ENCODE measurements at regions not wholly inside any gene's neighbourhood (a gene's known extent, or its start where the extent isn't known, plus 50 kb on each side); places are given as distances from the start of the nearest gene placed in this dataset.
"Not testable (repeated sequence)": the region's sequence is repeated elsewhere in the genome, so short reads cannot be mapped to it uniquely, and the experiment has no call there.

DNA sequence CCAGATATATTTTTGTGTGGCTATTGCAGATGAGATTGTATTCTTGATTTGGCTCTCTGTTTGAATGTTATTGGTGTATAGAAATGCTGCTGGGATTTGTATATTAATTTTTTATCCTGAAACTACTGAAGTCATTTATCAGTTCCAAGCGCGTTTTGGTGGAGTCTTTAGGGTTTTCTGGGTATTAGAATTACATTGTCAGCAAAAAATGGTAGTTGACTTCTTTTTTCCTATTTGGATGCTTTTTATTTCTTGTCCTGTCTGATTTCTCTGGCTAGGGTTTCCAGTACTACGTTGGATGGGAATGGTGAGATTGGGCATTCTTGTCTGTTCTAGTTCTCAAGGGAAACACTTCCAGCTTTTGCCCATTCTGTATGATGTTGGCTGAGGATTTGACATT lies 415.5 kb upstream of the CHRM2 start:
- Histone ChIP-seq H3K4me2 (no peak overlapping the region), H3K36me3 (no peaks in the 10 kb centered on the region), H3K9me3 (no peaks in the 10 kb centered on the region), H4K20me1 (no peaks in the 10 kb centered on the region), H3K4me1 (no peaks in the 10 kb centered on the region), H3K27ac (no peak overlapping the region), H3K4me3 (no peak overlapping the region), H3K9ac (no peak overlapping the region), H3K27me3 (no peaks in the 10 kb centered on the region)
- TF ChIP-seq Cebpa-rat (IDR thresholded peaks at IDR 0.05) = no peak

DNA sequence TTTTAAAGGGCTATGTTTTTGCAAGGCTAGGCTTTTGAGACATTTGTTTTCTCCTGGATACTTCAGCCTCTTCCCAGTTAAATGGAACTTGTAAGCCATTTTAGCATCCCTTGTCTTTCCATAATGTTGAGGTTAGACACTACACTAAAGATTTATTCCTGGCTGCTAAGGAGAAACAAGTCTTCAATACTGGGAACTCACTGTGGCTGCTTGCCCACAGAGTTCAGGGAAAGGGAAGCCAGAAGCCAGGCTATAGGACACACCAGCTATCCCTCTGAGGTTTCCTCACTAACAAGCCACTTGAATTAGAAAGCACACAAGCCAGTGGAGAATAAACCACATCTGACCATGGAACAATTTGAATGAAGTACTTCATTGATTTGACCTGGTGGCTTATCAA lies 421.7 kb upstream of the CHRM2 start:
- no peaks in the 10 kb centered on the region for H3K4me1 ChIP-seq
- no peak overlapping the region for H3K27ac ChIP-seq
- H3K27me3 ChIP-seq = no peaks in the 10 kb centered on the region
- no peak overlapping the region for H3K4me3 ChIP-seq
- no peaks in the 10 kb centered on the region for H3K9me3 ChIP-seq
- no peaks in the 10 kb centered on the region for H4K20me1 ChIP-seq
- no peak overlapping the region for H3K9ac ChIP-seq
- H3K36me3 ChIP-seq = no peaks in the 10 kb centered on the region
- no peak overlapping the region for H3K4me2 ChIP-seq
- no peak for TF ChIP-seq Cebpa-rat (IDR thresholded peaks at IDR 0.05)

DNA sequence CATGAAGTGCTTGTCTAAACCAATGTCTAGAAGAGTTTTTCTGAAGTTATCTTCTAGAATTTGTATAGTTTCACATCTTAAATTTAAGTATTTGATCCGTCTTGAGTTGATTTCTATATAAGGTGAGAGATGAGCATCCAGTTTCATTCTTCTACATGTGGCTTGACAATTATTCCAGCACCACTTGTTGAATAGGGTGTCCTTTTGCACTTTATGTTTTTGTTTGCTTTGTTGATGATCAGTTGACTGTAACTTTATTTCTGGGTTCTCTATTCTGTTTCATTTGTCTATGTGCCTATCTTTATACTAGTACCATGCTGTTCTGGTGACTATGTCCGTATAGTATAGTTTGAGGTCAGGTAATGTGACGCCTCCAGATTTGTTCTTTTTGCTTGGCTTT lies 426.6 kb upstream of the CHRM2 start:
- no peak overlapping the region for H3K27ac ChIP-seq
- H3K4me1 ChIP-seq = no peaks in the 10 kb centered on the region
- TF ChIP-seq Cebpa-rat (IDR thresholded peaks at IDR 0.05) = no peak
- H3K4me2 ChIP-seq = no peak overlapping the region
- no peak overlapping the region for H3K9ac ChIP-seq
- no peaks in the 10 kb centered on the region for H3K36me3 ChIP-seq
- no peaks in the 10 kb centered on the region for H3K27me3 ChIP-seq
- no peaks in the 10 kb centered on the region for H4K20me1 ChIP-seq
- H3K4me3 ChIP-seq = no peak overlapping the region
- H3K9me3 ChIP-seq = no peaks in the 10 kb centered on the region

DNA sequence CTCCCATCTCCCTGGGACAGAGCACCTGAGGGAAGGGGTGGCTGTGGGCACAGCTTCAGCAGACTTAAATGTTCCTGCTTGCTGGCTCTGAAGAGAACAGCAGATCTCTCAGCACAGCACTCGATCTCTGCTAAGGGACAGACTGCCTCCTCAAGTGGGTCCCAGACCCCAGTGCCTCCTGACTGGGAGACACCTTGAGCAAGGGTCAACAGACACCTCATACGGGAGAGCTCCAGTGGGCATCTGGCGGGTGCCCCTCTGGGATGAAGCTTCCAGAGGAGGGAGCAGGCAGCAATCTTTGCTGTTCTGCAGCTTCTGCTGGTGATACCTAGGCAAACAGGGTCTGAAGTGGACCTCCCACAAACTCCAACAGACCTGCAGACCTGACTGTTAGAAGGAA lies 436.7 kb upstream of the CHRM2 start:
- H3K4me1 ChIP-seq, H4K20me1 ChIP-seq: not testable (repeated sequence)

DNA sequence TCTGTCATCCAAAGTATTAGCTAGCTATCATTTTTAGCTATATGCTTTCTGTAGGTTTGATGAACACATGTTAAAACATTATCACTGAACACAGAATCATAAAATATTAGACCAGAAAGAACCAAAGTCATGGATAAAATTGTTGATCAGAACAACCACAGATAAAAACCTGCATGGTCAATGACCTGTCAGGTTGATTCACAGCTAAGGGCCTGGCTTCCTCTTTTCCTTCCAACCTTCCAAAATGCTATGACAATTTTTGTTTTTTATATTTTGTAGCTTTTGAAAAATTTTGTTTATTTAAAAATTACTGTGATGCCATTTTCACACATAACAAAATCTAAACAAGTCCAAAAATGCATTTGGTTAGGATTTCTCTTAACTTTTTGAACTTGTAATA lies 444.4 kb upstream of the CHRM2 start:
- TF ChIP-seq Cebpa-rat (IDR thresholded peaks at IDR 0.05) = no peak
- Histone ChIP-seq H3K4me2 (no peak overlapping the region), H3K9me3 (no peaks in the 10 kb centered on the region), H3K27me3 (no peaks in the 10 kb centered on the region), H3K36me3 (no peaks in the 10 kb centered on the region), H3K9ac (no peak overlapping the region), H3K4me3 (no peak overlapping the region), H4K20me1 (no peaks in the 10 kb centered on the region), H3K4me1 (no peaks in the 10 kb centered on the region), H3K27ac (no peak overlapping the region)

More for the DNA sequence above, 436.7 kb upstream of the CHRM2 start:
- H3K27me3 ChIP-seq, H3K9me3 ChIP-seq, H3K27ac ChIP-seq, H3K36me3 ChIP-seq, H3K4me3 ChIP-seq, H3K4me2 ChIP-seq, H3K9ac ChIP-seq: not testable (repeated sequence)

DNA sequence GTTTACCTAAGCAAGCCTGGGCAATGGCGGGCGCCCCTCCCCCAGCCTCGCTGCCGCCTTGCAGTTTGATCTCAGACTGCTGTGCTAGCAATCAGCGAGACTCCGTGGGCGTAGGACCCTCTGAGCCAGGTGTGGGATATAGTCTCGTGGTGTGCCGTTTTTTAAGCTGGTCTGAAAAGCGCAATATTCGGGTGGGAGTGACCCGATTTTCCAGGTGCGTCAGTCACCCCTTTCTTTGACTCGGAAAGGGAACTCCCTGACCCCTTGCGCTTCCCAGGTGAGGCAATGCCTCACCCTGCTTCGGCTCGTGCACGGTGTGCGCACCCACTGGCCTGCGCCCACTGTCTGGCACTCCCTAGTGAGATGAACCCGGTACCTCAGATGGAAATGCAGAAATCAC lies 442.6 kb upstream of the MTPN start:
- H3K4me2 ChIP-seq, H3K9ac ChIP-seq, H4K20me1 ChIP-seq, H3K36me3 ChIP-seq, H3K9me3 ChIP-seq, H3K27me3 ChIP-seq, H3K4me1 ChIP-seq, H3K4me3 ChIP-seq, H3K27ac ChIP-seq: not testable (repeated sequence)

DNA sequence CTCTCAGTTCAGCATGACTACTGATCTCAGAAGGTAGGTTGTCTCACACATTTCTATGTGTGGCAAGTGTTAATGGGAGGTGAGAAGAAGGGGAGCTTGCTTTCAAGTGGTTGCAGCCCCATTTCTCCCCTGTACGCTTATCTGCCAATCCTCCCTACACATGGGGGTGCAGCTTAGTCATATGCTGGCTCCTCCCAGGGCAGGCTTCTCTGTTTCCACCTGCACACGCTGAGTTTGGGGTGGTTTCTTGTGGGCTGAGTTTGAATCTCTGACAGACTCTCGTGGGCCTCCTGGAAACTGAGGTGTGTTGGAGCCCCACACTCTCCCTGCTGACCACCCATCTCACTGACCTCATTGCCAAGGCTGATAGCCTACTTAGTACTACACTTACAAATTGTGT lies 435.8 kb upstream of the MTPN start:
- H3K27me3 ChIP-seq = no peaks in the 10 kb centered on the region
- TF ChIP-seq Cebpa-rat (IDR thresholded peaks at IDR 0.05) = no peak
- no peak overlapping the region for H3K27ac ChIP-seq
- H3K4me1 ChIP-seq = no peaks in the 10 kb centered on the region
- H3K4me2 ChIP-seq = no peak overlapping the region
- H4K20me1 ChIP-seq = no peaks in the 10 kb centered on the region
- no peaks in the 10 kb centered on the region for H3K9me3 ChIP-seq
- H3K36me3 ChIP-seq = no peaks in the 10 kb centered on the region
- H3K4me3 ChIP-seq = no peak overlapping the region
- no peak overlapping the region for H3K9ac ChIP-seq

DNA sequence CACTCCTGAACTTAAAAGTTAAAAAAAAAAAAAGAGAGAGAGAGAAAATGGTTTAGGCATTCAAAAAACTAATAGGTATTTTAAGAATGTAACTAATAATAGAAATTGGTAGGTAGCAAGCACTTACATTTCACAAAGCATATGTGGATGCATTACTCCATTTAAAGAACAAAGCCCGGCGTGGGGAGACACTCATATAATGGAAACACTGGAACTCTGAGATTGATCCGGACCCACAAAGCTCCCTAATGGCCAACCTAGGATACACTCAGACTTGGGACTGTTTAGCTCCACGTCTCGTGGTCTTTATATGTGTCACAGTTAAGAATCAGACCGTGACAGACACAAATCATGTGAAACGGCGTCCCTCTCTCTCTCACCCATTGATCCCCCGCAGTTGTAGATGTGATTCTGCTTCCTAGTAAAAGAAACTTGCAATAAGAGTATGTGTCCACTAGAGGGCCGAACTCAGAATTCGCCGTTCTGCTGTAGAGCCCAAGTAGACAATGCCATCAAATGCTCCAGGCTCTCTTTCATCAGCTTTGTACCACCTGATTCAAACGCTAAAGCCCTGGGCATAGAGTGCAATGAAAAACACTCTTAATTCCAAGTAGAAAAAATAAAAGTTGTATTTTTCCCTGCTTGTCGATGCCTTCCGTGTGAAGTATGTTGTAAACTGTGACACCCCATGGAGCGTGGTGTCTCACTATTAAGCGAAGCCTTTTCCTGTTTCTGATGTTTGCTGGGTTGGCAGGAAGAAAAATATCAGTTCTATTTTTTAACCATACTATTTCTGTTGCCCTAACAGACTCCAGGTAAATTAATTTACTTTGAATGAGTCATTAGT lies 429.0 kb upstream of the MTPN start:
- H3K27ac ChIP-seq = no peak overlapping the region
- H3K4me3 ChIP-seq = no peak overlapping the region
- no peak overlapping the region for H3K4me2 ChIP-seq
- no peaks in the 10 kb centered on the region for H3K4me1 ChIP-seq
- H3K27me3 ChIP-seq = no peaks in the 10 kb centered on the region
- no peaks in the 10 kb centered on the region for H4K20me1 ChIP-seq
- no peaks in the 10 kb centered on the region for H3K9me3 ChIP-seq
- TF ChIP-seq Cebpa-rat (IDR thresholded peaks at IDR 0.05) = no peak
- H3K36me3 ChIP-seq = no peaks in the 10 kb centered on the region
- no peak overlapping the region for H3K9ac ChIP-seq

DNA sequence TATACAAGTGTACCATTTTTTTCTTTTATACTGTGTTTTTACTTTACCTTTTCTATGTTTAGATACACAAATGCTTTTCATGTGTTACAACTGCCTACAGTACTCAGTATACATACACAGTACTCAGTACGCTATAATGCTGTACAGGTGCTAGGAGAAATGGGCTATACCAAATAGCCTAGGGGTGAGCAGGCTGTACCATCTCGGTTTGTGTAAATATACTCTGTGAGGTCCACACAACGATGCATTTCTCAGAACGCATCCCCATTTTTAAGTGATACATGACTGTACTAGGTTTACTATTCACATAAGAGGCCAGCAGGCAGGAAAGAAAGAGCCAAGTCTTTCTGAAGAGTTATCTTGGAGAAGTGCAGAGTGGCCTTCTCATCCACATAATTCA lies 426.4 kb upstream of the MTPN start:
- no peak overlapping the region for H3K4me3 ChIP-seq
- no peaks in the 10 kb centered on the region for H3K4me1 ChIP-seq
- H3K36me3 ChIP-seq = no peaks in the 10 kb centered on the region
- no peaks in the 10 kb centered on the region for H3K27me3 ChIP-seq
- H3K9ac ChIP-seq = no peak overlapping the region
- H4K20me1 ChIP-seq = no peaks in the 10 kb centered on the region
- H3K27ac ChIP-seq = no peak overlapping the region
- TF ChIP-seq Cebpa-rat (IDR thresholded peaks at IDR 0.05) = no peak
- H3K9me3 ChIP-seq = no peaks in the 10 kb centered on the region
- no peak overlapping the region for H3K4me2 ChIP-seq

DNA sequence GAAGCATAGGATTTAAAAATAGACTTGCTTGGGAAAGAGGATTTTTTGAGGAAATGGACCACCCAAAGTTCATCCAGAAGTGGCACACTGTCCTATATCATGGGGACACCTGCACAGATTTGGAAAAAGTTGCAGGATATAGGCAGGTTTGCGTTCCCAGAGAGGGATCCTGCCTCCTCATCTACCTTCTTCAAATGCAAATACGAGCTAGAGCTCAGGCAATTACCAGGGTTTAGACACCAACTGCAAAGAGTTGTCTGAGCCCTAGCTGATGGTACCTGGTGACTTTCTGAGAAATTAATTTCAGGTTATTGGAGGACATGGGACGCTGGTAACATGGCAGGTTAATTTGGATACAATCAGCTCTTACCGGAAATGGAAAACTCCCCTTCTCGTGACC lies 423.7 kb upstream of the MTPN start:
- no peaks in the 10 kb centered on the region for H3K4me1 ChIP-seq
- no peaks in the 10 kb centered on the region for H4K20me1 ChIP-seq
- H3K36me3 ChIP-seq = no peaks in the 10 kb centered on the region
- no peaks in the 10 kb centered on the region for H3K9me3 ChIP-seq
- no peak overlapping the region for H3K4me3 ChIP-seq
- TF ChIP-seq Cebpa-rat (IDR thresholded peaks at IDR 0.05) = no peak
- H3K27ac ChIP-seq = no peak overlapping the region
- H3K4me2 ChIP-seq = no peak overlapping the region
- no peaks in the 10 kb centered on the region for H3K27me3 ChIP-seq
- no peak overlapping the region for H3K9ac ChIP-seq

DNA sequence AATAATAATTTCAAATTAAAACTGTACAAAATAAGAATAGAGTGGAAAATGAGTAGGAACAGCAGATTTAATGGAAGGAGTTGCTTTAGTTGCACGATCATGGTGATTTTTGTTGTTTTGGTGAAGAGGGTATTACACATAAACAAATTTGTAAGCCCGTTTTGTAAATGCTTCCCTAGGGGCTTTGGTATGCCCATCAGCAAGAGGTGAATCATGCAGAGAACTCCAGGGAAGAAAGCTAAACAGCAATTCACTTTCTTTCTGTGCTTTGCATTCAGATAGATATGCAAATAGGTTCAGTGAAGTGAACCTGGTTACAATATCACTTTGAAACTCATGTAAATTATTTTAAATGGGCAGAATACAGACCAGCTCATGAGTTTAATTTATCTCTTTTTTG lies 422.2 kb upstream of the MTPN start:
- Histone ChIP-seq H3K27ac (no peak overlapping the region), H3K9ac (no peak overlapping the region), H3K4me3 (no peak overlapping the region), H4K20me1 (no peaks in the 10 kb centered on the region), H3K36me3 (no peaks in the 10 kb centered on the region), H3K27me3 (no peaks in the 10 kb centered on the region), H3K4me1 (no peaks in the 10 kb centered on the region), H3K4me2 (no peak overlapping the region), H3K9me3 (no peaks in the 10 kb centered on the region)
- no peak for TF ChIP-seq Cebpa-rat (IDR thresholded peaks at IDR 0.05)

Measured in BLaER1 (cell line).